Loucy (cell line): ENCODE measurements at regions not wholly inside any gene's neighbourhood (a gene's known extent, or its start where the extent isn't known, plus 50 kb on each side); places are given as distances from the start of the nearest gene placed in this dataset.

Experiments used
- CTCF ChIP-seq: fragments of 200-600 bp; sonication (generic); conservative IDR thresholded peaks from 2 replicates; pipeline ENCODE4 v1.5.1; 2014; ENCODE audit warnings: mild to moderate bottlenecking, antibody characterized with exemption, low read length
- EZH2phosphoT487 ChIP-seq: fragments of 200-600 bp; IDR thresholded peaks from 2 replicates; pipeline ENCODE4 v1.6.1; 2018; ENCODE audit warnings: antibody characterized with exemption, mild to moderate bottlenecking, moderate library complexity, borderline replicate concordance

DNA sequence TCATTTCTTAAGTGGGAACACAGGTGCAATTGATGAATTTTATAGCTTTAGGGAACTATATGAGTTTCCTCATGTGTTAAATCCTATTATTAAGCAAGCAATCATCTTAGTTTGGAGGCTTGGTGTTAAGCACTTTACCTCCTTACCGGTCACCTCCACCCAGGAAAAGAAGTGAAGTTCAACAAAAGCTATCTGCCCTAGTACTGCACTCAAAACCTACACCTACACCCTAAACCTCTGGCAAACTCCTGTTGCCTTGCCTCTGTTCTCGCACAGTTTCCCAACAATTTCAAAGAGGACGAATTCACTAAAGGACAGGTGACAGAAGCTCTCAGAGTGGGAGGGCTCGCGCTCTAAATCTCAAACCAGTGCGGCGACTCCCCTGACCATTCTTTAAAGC, 85.7 kb upstream of the TENT5D start:
- no peak for TF ChIP-seq CTCF
- no peak for TF ChIP-seq EZH2phosphoT487
